ENCODE measurements at regions not wholly inside any gene's neighbourhood (a gene's known extent, or its start where the extent isn't known, plus 50 kb on each side); places are given as distances from the start of the nearest gene placed in this dataset.

GRCh38 chr5:107149243-107150005 is 521.3 kb downstream of the EFNA5 start:
- no peak overlapping the region for H3K4me3 ChIP-seq (ENCODE audit: low read depth, low read length)
- DNase-seq (ENCODE audit: low read depth, low spot score): no peak
- in situ Hi-C loops (cut with HindIII; ENCODE audit: low sequenced_read_pairs): no loop called here
- no peak for TF ChIP-seq CTCF (IDR thresholded peaks at IDR 0.05; ENCODE audit: low read depth, low read length)

GRCh38 chr5:107147589-107147988 is 523.1 kb downstream of the EFNA5 start:
- no peak for TF ChIP-seq CTCF (IDR thresholded peaks at IDR 0.05; ENCODE audit: low read depth, low read length)
- in situ Hi-C loops (cut with HindIII; ENCODE audit: low sequenced_read_pairs): no loop called here
- no peak overlapping the region for H3K4me3 ChIP-seq (ENCODE audit: low read depth, low read length)
- peak; percentile 14 for DNase-seq (ENCODE audit: low read depth, low spot score)

GRCh38 chr5:107146901-107147300 is 523.8 kb downstream of the EFNA5 start:
- in situ Hi-C loops (cut with HindIII; ENCODE audit: low sequenced_read_pairs): no loop called here
- H3K4me3 ChIP-seq (ENCODE audit: low read depth, low read length): no peak overlapping the region
- TF ChIP-seq CTCF (IDR thresholded peaks at IDR 0.05; ENCODE audit: low read depth, low read length): no peak
- no peak for DNase-seq (ENCODE audit: low read depth, low spot score)

- in situ Hi-C loops (cut with HindIII; ENCODE audit: low sequenced_read_pairs): no loop called here
- TF ChIP-seq CTCF (IDR thresholded peaks at IDR 0.05; ENCODE audit: low read depth, low read length): no peak
- no peak overlapping the region for H3K4me3 ChIP-seq (ENCODE audit: low read depth, low read length)
- DNase-seq (ENCODE audit: low read depth, low spot score): peak; percentile 64
Measured at GRCh38 chr5:107135391-107135790, 535.3 kb downstream of the EFNA5 start.

- no peak overlapping the region for H3K4me3 ChIP-seq (ENCODE audit: low read depth, low read length)
- DNase-seq (ENCODE audit: low read depth, low spot score): no peak
- in situ Hi-C loops (cut with HindIII; ENCODE audit: low sequenced_read_pairs): no loop called here
- TF ChIP-seq CTCF (IDR thresholded peaks at IDR 0.05; ENCODE audit: low read depth, low read length): no peak
Measured at GRCh38 chr5:107134931-107135330, 535.8 kb downstream of the EFNA5 start.

GRCh38 chr5:107129051-107129450 is 541.7 kb downstream of the EFNA5 start:
- DNase-seq (ENCODE audit: low read depth, low spot score): peak; percentile 38
- TF ChIP-seq CTCF (IDR thresholded peaks at IDR 0.05; ENCODE audit: low read depth, low read length): no peak
- H3K4me3 ChIP-seq (ENCODE audit: low read depth, low read length): no peak overlapping the region
- in situ Hi-C loops (cut with HindIII; ENCODE audit: low sequenced_read_pairs): no loop called here
